MM.1S (cell line): ENCODE measurements at regions not wholly inside any gene's neighbourhood (a gene's known extent, or its start where the extent isn't known, plus 50 kb on each side); places are given as distances from the start of the nearest gene placed in this dataset.

Experiments
- DNase-seq: peaks from one replicate; pipeline ENCODE4 v3.0.0-alpha.2; 2015
- H2AFZ ChIP-seq: fragments of 300-600 bp; sonication (generic); 2 replicates; pipeline ENCODE4 v1.6.0; 2016; ENCODE audit warnings: antibody characterized with exemption, low read length
- H3F3A ChIP-seq: fragments of 300-600 bp; sonication (generic); 2 replicates; pipeline ENCODE4 v1.6.1; 2016; ENCODE audit warnings: mild to moderate bottlenecking, antibody characterized with exemption, low read length, moderate library complexity, mixed read lengths; ENCODE audit not compliant: insufficient read depth
- H3K27ac ChIP-seq: fragments of 300-600 bp; sonication (generic); 2 replicates; pipeline ENCODE4 v1.5.1; 2016; ENCODE audit warnings: mild to moderate bottlenecking, low read length
- H3K27me3 ChIP-seq: fragments of 300-600 bp; sonication (generic); replicated peaks from 2 replicates; pipeline ENCODE4 v1.6.0; 2016; ENCODE audit warnings: low read length; ENCODE audit not compliant: insufficient read depth
- H3K36me3 ChIP-seq: fragments of 300-600 bp; sonication (generic); replicated peaks from 2 replicates; pipeline ENCODE4 v1.6.1; 2016; ENCODE audit warnings: mild to moderate bottlenecking, low read length, mixed read lengths; ENCODE audit not compliant: insufficient read depth
- H3K4me1 ChIP-seq: fragments of 300-600 bp; sonication (generic); 2 replicates; pipeline ENCODE4 v1.6.1; 2016; ENCODE audit warnings: low read length, mixed read lengths
- H3K4me2 ChIP-seq: fragments of 300-600 bp; sonication (generic); 2 replicates; pipeline ENCODE4 v1.6.0; 2016; ENCODE audit warnings: low read depth, low read length
- H3K4me3 ChIP-seq: fragments of 300-600 bp; sonication (generic); 2 replicates; pipeline ENCODE4 v1.5.1; 2016; ENCODE audit warnings: low read length, mixed read lengths
- H3K79me2 ChIP-seq: fragments of 300-600 bp; sonication (generic); 2 replicates; pipeline ENCODE4 v1.6.1; 2016; ENCODE audit warnings: mixed run types, low read length, mixed read lengths
- H3K9ac ChIP-seq: fragments of 300-600 bp; sonication (generic); 2 replicates; pipeline ENCODE4 v1.6.1; 2016; ENCODE audit warnings: low read length, mixed read lengths
- H3K9me2 ChIP-seq: fragments of 300-600 bp; sonication (generic); replicated peaks from 2 replicates; pipeline ENCODE4 v1.6.1; 2016; ENCODE audit warnings: mild to moderate bottlenecking, low read length, mixed read lengths; ENCODE audit not compliant: insufficient read depth
- H3K9me3 ChIP-seq: fragments of 300-600 bp; sonication (generic); replicated peaks from 2 replicates; pipeline ENCODE4 v1.6.1; 2016; ENCODE audit warnings: mild to moderate bottlenecking, low read length, mixed read lengths; ENCODE audit not compliant: insufficient read depth
- H4K20me1 ChIP-seq: fragments of 300-600 bp; sonication (generic); 2 replicates; pipeline ENCODE4 v1.6.1; 2016; ENCODE audit warnings: mild to moderate bottlenecking, low read length, moderate library complexity, mixed read lengths; ENCODE audit not compliant: insufficient read depth
- EZH2 ChIP-seq: fragments of 300-600 bp; sonication (generic); optimal IDR thresholded peaks from 2 replicates; pipeline ENCODE3; 2017; ENCODE audit warnings: low read depth, mild to moderate bottlenecking, antibody characterized with exemption, low read length, mixed read lengths
- EZH2phosphoT487 ChIP-seq: fragments of 300-600 bp; sonication (generic); IDR thresholded peaks from 2 replicates; pipeline ENCODE4 v1.6.1; 2018; ENCODE audit warnings: antibody characterized with exemption, low read length
- TF ChIP-seq, protein P1 (sequence below): fragments of 300-600 bp; sonication (generic); IDR thresholded peaks from 2 replicates; pipeline ENCODE4 v1.5.1; 2016; ENCODE audit warnings: antibody characterized with exemption, low read length, mixed read lengths

DNA sequence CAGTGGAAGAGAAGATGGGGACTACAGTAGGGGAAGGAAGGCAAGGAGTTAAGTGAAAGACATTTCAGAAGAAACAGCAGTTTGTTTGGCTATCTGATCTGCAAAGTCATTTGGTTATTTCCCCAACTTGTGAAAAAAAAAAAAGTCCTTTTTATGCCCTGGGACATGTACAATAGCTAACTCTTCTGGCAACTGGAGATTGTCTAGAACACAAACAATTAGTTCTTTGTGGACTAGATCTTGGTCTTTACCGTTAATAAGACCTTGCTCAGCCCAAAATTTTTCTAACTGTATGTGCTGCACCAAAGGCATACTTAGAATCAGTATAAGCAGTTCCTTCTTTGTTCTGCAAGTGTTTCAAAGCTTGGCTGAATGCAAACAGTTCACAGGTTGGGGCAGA lies 103.5 kb upstream of the NECTIN3 start:
- no peaks in the 10 kb centered on the region for H3K9me3 ChIP-seq
- TF ChIP-seq EZH2 (no peak), EZH2phosphoT487 (no peak)
- TF ChIP-seq, protein P1, sequence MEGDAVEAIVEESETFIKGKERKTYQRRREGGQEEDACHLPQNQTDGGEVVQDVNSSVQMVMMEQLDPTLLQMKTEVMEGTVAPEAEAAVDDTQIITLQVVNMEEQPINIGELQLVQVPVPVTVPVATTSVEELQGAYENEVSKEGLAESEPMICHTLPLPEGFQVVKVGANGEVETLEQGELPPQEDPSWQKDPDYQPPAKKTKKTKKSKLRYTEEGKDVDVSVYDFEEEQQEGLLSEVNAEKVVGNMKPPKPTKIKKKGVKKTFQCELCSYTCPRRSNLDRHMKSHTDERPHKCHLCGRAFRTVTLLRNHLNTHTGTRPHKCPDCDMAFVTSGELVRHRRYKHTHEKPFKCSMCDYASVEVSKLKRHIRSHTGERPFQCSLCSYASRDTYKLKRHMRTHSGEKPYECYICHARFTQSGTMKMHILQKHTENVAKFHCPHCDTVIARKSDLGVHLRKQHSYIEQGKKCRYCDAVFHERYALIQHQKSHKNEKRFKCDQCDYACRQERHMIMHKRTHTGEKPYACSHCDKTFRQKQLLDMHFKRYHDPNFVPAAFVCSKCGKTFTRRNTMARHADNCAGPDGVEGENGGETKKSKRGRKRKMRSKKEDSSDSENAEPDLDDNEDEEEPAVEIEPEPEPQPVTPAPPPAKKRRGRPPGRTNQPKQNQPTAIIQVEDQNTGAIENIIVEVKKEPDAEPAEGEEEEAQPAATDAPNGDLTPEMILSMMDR: no peak
- H3K27ac ChIP-seq: no peak overlapping the region
- H4K20me1 ChIP-seq: no peaks in the 10 kb centered on the region
- no peak for DNase-seq
- H2AFZ ChIP-seq: no peak overlapping the region
- no peaks in the 10 kb centered on the region for H3K9me2 ChIP-seq
- no peaks in the 10 kb centered on the region for H3F3A ChIP-seq
- no peak overlapping the region for H3K4me2 ChIP-seq
- no peaks in the 10 kb centered on the region for H3K79me2 ChIP-seq
- peaks cover under 1% of the 10 kb centered on the region; the same call in 1 of the 2 replicates for H3K4me1 ChIP-seq
- no peaks in the 10 kb centered on the region for H3K36me3 ChIP-seq
- H3K9ac ChIP-seq: no peak overlapping the region
- no peaks in the 10 kb centered on the region for H3K27me3 ChIP-seq
- no peak overlapping the region for H3K4me3 ChIP-seq

DNA sequence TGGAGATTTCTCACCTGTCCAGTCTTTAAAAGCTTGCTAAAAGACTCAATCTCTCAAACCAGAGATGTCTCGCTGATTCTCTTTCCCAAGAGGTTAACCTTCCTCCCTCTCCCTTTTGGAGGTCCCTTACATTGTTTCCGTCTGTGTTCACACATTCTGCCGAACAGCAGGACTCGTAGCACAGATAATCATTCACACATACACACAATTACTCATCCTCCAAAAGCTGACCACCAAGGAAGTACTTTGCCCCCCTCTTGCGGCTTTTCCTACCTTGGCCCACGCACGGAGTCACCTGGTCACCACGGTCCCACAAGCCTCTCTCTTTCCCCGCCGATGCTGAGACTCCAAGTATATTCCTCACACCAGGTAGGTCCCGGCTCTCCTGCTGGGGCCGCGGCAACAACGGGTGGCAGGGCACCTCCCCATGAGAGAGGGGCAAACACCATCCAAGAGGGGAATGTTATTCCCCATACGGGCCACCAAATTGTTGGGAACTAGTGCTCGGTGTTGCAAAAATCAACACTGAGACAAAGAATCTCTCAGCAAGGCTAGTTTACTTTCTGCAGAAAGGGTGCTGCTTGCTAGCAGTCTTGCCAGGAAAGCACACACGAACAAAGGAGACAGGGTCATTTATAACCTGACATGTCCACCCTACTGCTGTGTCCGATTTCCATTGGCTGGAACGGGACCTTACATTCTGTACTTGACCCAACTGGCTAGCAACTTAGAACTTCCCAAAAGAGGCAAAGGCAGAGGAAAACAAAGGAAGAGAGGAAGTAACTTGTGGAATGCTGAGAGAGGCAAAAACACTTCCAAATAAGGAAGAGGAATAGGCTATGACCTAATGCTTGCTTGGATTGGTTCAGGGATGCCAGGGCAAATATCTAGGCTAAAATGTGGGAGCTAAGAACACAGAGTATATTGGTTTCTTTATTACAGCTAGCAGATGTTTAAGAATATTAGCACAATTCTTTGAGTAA lies 102.1 kb upstream of the NECTIN3 start:
- peaks cover 4% of the 10 kb centered on the region; the same call in 1 of the 2 replicates for H3K4me1 ChIP-seq
- H3K9ac ChIP-seq: no peak overlapping the region
- no peaks in the 10 kb centered on the region for H3K79me2 ChIP-seq
- H2AFZ ChIP-seq: no peak overlapping the region
- no peaks in the 10 kb centered on the region for H3K36me3 ChIP-seq
- no peak overlapping the region for H3K4me3 ChIP-seq
- no peak for DNase-seq
- no peaks in the 10 kb centered on the region for H3K9me2 ChIP-seq
- TF ChIP-seq EZH2phosphoT487: no peak
- no peak for TF ChIP-seq EZH2
- TF ChIP-seq, protein P1: no peak
- H3K9me3 ChIP-seq: no peaks in the 10 kb centered on the region
- H3K4me2 ChIP-seq: no peak overlapping the region
- no peak overlapping the region for H3K27ac ChIP-seq
- H3F3A ChIP-seq: no peaks in the 10 kb centered on the region
- no peaks in the 10 kb centered on the region for H4K20me1 ChIP-seq
- H3K27me3 ChIP-seq: no peaks in the 10 kb centered on the region

DNA sequence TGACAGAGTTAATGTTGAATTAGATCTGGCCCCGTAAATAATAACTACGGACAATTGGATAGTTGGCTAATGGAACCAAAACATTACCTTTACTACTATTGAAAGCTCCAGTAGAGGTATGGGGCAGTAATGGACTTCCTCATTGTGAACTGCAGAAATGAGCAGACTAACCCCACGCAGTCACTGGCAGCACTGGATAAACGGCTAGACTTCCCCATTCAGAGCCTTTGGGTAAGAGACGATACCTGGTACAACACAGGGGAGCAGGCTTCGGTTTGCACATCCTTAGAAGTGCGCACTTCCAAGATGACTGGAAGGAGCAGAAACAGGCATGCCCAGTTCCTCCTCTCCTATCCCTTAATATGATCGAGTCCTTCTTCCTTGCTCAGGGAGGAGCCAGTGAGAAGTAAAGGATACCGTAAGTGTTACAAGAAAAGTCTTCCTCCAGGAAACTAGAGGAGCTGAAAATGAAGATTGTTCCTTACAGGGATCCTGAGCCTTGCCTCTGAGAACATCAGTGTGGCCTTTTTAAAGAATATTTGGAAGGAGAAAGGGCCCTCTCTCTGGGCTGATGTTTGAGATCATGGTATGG lies 100.5 kb upstream of the NECTIN3 start:
- no peak overlapping the region for H3K4me3 ChIP-seq

More for the DNA sequence above, 100.5 kb upstream of the NECTIN3 start:
- H3K9me3 ChIP-seq: no peaks in the 10 kb centered on the region
- no peaks in the 10 kb centered on the region for H3K27me3 ChIP-seq
- no peaks in the 10 kb centered on the region for H3F3A ChIP-seq
- no peak overlapping the region for H3K9ac ChIP-seq
- H3K36me3 ChIP-seq: no peaks in the 10 kb centered on the region
- TF ChIP-seq EZH2phosphoT487 (no peak), EZH2 (no peak)
- TF ChIP-seq, protein P1: no peak
- no peaks in the 10 kb centered on the region for H4K20me1 ChIP-seq
- no peak for DNase-seq
- H3K79me2 ChIP-seq: no peaks in the 10 kb centered on the region
- no peaks in the 10 kb centered on the region for H3K9me2 ChIP-seq
- no peak overlapping the region for H2AFZ ChIP-seq
- H3K4me1 ChIP-seq: peaks cover 4% of the 10 kb centered on the region; the same call in 1 of the 2 replicates
- H3K4me2 ChIP-seq: no peak overlapping the region
- H3K27ac ChIP-seq: no peak overlapping the region
